ENCODE measurements at regions not wholly inside any gene's neighbourhood (a gene's known extent, or its start where the extent isn't known, plus 50 kb on each side); places are given as distances from the start of the nearest gene placed in this dataset.

DNA sequence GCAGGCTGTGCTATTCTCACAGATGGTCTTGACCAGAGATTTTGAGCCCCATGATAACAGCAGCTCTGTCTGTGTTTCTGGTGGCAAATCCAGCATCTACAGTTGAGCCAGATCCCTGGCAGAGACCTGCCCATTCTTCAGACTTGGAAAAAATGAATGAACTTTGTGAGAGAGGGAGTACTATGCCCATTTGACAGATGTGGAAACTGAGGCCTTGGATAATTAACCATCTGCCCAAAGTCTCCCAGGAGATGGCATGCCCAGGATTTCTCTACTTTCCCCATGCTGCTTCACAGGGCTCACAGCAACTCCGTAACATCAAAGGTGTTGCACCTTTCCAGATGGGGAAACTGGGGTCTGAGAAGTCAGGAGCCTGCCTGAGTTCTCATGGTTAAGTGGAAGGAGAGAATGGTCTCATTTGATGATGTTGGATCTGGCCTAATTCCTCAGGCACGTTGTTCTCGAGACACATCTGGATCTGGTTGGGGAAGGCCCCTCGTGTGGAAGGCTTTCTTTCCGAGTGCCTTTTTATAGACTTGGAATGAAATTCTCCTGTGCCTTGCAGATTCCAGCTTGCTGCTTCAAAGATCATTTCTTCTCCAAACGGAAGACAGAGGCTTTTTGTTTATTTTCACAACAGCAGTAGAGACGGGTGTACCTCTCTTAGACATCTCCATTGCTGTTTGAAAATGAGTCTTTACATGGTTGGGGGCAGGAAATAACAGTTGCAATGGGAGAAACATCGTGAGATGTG is 73.3 kb upstream of the STX18 start:
- H3K36me3 ChIP-seq = no peaks in the 10 kb centered on the region
- TF ChIP-seq, protein P1, sequence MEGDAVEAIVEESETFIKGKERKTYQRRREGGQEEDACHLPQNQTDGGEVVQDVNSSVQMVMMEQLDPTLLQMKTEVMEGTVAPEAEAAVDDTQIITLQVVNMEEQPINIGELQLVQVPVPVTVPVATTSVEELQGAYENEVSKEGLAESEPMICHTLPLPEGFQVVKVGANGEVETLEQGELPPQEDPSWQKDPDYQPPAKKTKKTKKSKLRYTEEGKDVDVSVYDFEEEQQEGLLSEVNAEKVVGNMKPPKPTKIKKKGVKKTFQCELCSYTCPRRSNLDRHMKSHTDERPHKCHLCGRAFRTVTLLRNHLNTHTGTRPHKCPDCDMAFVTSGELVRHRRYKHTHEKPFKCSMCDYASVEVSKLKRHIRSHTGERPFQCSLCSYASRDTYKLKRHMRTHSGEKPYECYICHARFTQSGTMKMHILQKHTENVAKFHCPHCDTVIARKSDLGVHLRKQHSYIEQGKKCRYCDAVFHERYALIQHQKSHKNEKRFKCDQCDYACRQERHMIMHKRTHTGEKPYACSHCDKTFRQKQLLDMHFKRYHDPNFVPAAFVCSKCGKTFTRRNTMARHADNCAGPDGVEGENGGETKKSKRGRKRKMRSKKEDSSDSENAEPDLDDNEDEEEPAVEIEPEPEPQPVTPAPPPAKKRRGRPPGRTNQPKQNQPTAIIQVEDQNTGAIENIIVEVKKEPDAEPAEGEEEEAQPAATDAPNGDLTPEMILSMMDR (IDR thresholded peaks at IDR 0.05) = no peak
- no peak for TF ChIP-seq POLR2A (IDR thresholded peaks at IDR 0.05)
- no peak for TF ChIP-seq EP300 (IDR thresholded peaks at IDR 0.05)
- no peak overlapping the region for H3K4me3 ChIP-seq
- H3K4me1 ChIP-seq (ENCODE audit: insufficient read depth) = peaks cover 15% of the 10 kb centered on the region
- no peak overlapping the region for H3K27ac ChIP-seq
- 29 to 38% (median 31%) methylated on average over 8 of the region's 8 CpGs for WGBS, 3 donors
- no peaks in the 10 kb centered on the region for H3K27me3 ChIP-seq
- DNase-seq = no peak
- intact Hi-C loops (cut with DNase I) = loop anchor here in 1 of 4 donors (10.0 kb wide), 1 partner anchor 60 kb away; no protein-coding TSS in a partner anchor
- H3K9me3 ChIP-seq = no peaks in the 10 kb centered on the region

- Histone ChIP-seq H3K27me3 (no peaks in the 10 kb centered on the region), H3K27ac (no peak overlapping the region), H3K36me3 (no peaks in the 10 kb centered on the region), H3K4me1 (ENCODE audit: insufficient read depth) (peaks cover 15% of the 10 kb centered on the region), H3K4me3 (no peak overlapping the region), H3K9me3 (no peaks in the 10 kb centered on the region)
- intact Hi-C loops (cut with DNase I) = loop anchor here in 1 of 4 donors (10.0 kb wide), 1 partner anchor 61 kb away; no protein-coding TSS in a partner anchor
- TF ChIP-seq, protein P1 (IDR thresholded peaks at IDR 0.05) = no peak
- TF ChIP-seq POLR2A (IDR thresholded peaks at IDR 0.05) = no peak
- no peak for TF ChIP-seq EP300 (IDR thresholded peaks at IDR 0.05)
- DNase-seq = no peak
- whole genome bisulfite sequencing, 3 donors = 64 to 72% (median 67%) methylated on average over 8 of the region's 8 CpGs
These were observed 71.9 kb upstream of the STX18 start for GRCh38 chr4:4613641-4614286.

GRCh38 chr4:4613126-4613465 is 71.2 kb upstream of the STX18 start:
- no peak overlapping the region for H3K4me3 ChIP-seq
- no peaks in the 10 kb centered on the region for H3K9me3 ChIP-seq
- intact Hi-C loops (cut with DNase I) = loop anchor here in 1 of 4 donors (10.0 kb wide), 1 partner anchor 62 kb away; no protein-coding TSS in a partner anchor
- TF ChIP-seq, protein P1 (IDR thresholded peaks at IDR 0.05) = no peak
- TF ChIP-seq POLR2A (IDR thresholded peaks at IDR 0.05) = no peak
- no peak for TF ChIP-seq EP300 (IDR thresholded peaks at IDR 0.05)
- WGBS, 3 donors = 13 to 33% (median 16%) methylated on average over 2 of the region's 2 CpGs
- no peak overlapping the region for H3K27ac ChIP-seq
- H3K36me3 ChIP-seq = no peaks in the 10 kb centered on the region
- DNase-seq = no peak
- H3K4me1 ChIP-seq (ENCODE audit: insufficient read depth) = peaks cover 11% of the 10 kb centered on the region
- H3K27me3 ChIP-seq = no peaks in the 10 kb centered on the region

GRCh38 chr4:4610672-4611071 is 68.8 kb upstream of the STX18 start:
- intact Hi-C loops (cut with DNase I) = loop anchor here in 1 of 4 donors (10.0 kb wide), 1 partner anchor 64 kb away; no protein-coding TSS in a partner anchor
- Histone ChIP-seq H3K27ac (no peak overlapping the region), H3K36me3 (no peaks in the 10 kb centered on the region), H3K4me3 (no peak overlapping the region), H3K9me3 (no peaks in the 10 kb centered on the region), H3K4me1 (ENCODE audit: insufficient read depth) (no peaks in the 10 kb centered on the region), H3K27me3 (no peaks in the 10 kb centered on the region)
- TF ChIP-seq EP300 (IDR thresholded peaks at IDR 0.05) (no peak), POLR2A (IDR thresholded peaks at IDR 0.05) (no peak)
- TF ChIP-seq, protein P1 (IDR thresholded peaks at IDR 0.05) = no peak
- 85 to 89% (median 88%) methylated on average over 7 of the region's 7 CpGs for WGBS, 3 donors
- no peak for DNase-seq

Measured in ovary (tissue), 7 donors.